GM21717 (cell line): ENCODE measurements at regions not wholly inside any gene's neighbourhood (a gene's known extent, or its start where the extent isn't known, plus 50 kb on each side); places are given as distances from the start of the nearest gene placed in this dataset.

ENCODE experiments used
- ATAC-seq: cut with Tn5 transposase; IDR thresholded peaks from one replicate; pipeline ENCODE4 v1.9.1; 2021; ENCODE audit warnings: mild to moderate bottlenecking, moderate library complexity; ENCODE audit not compliant: unreplicated experiment

GRCh38 chrX:96615448-96615847 lies 69.2 kb upstream of the DIAPH2 start:
- ATAC-seq = no peak

DNA sequence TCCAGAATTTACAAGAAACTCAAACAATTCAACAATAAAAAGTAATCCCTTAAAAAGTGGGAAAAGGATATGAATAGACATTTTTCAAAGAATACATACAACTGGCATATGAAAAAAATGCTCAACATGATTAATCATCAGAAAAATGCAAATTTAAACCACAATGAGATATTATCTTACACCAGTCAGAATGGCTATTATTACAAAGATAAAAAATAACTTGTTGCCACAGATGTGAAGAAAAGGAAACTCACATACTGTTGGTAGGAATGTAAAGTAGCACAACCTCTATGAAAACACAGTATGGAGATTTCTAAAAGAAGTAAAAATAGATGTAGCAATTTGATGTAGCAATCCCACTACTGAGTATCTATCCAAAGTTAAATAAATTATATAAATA lies 65.1 kb upstream of the DIAPH2 start:
- no peak for ATAC-seq

DNA sequence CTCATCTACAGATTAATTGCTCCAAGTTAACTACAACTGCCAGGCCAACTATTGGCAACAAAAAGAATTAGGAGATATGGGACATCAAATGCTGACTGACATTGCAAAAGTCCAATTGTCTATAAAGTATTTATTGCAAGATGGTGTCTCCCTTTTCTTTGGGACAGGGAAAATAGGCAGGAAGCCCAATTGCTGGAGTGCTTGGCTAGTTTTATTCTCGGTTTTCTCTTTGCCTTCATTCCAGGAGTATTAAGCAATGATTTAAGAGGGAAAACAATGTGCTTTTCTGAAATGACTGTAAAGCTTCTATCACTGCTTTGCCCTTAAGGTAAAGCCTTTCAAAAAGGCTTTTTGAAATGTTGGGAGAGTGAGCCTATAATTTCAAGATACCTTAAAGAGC lies 62.8 kb upstream of the DIAPH2 start:
- ATAC-seq = no peak
